B cell (primary cell): ENCODE measurements at regions not wholly inside any gene's neighbourhood (a gene's known extent, or its start where the extent isn't known, plus 50 kb on each side); places are given as distances from the start of the nearest gene placed in this dataset.

Experiments used
- CTCF ChIP-seq: fragments of 200-600 bp; IDR thresholded peaks from one replicate; pipeline ENCODE4 v1.8.0; 2022; ENCODE audit warnings: antibody characterized with exemption, mild to moderate bottlenecking
- EZH2 ChIP-seq: IDR thresholded peaks from 2 replicates; pipeline ENCODE4 v1.6.1; 2012; ENCODE audit warnings: borderline replicate concordance, low read depth, mild to moderate bottlenecking, moderate library complexity, low read length; ENCODE audit not compliant: insufficient read depth, poor library complexity, severe bottlenecking

- TF ChIP-seq CTCF: no peak
- no peak for TF ChIP-seq EZH2
Measured at GRCh38 chr6:22789315-22789714, 219.9 kb downstream of the HDGFL1 start.
